ENCODE measurements at regions not wholly inside any gene's neighbourhood (a gene's known extent, or its start where the extent isn't known, plus 50 kb on each side); places are given as distances from the start of the nearest gene placed in this dataset.

GRCh38 chr14:98350213-98350612 lies 921.8 kb downstream of the BCL11B start:
- Histone ChIP-seq H3K27ac (no peak overlapping the region), H3K27me3 (no peaks in the 10 kb centered on the region), H4K20me1 (no peaks in the 10 kb centered on the region)

DNA sequence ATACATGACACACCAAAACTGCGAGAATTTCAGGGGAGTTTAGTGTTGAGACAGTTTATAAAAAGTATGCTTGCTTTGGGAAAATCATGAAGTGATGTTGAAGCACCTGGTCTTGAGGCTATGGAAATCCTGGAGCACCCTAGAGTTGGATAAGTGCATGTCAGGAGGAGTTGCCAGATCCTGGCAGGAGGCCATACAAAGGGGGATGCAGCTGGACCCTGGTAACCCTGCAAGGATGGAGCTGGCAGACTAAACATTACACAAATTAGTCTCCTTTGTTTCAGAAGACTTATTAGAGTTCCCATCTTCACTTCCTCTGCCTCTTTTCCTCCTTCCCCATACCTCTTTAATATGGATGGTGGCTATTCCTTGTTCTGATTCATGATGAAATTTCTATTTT lies 907.0 kb downstream of the BCL11B start:
- Histone ChIP-seq H3K4me2 (no peak overlapping the region), H3K36me3 (no peaks in the 10 kb centered on the region), H3K9ac (no peak overlapping the region), H3K9me3 (replicated peaks in 1 of 11) (peaks cover 0 to 12% (median 9%) of the 10 kb centered on the region in 11 experiments; a peak in 10 of 22 replicates), H3K27me3 (no peaks in the 10 kb centered on the region), H4K20me1 (no peaks in the 10 kb centered on the region), H3K4me3 (no peak overlapping the region), H3K27ac (no peak overlapping the region), H3K4me1 (peaks cover 0 to 7% (median 0%) of the 10 kb centered on the region in 10 experiments; a peak in 5 of 20 replicates)
- TF ChIP-seq Cebpa-rat (IDR thresholded peaks at IDR 0.05), result no peak

More at GRCh38 chr14:98350213-98350612, 921.8 kb downstream of the BCL11B start:
- no peak for TF ChIP-seq Cebpa-rat (IDR thresholded peaks at IDR 0.05)
- Histone ChIP-seq H3K4me3 (no peak overlapping the region), H3K4me2 (no peak overlapping the region), H3K36me3 (no peaks in the 10 kb centered on the region), H3K9ac (no peak overlapping the region), H3K4me1 (peaks cover 14 to 19% (median 17%) of the 10 kb centered on the region in 10 experiments), H3K9me3 (replicated peaks in 1 of 11) (no peaks in the 10 kb centered on the region; a peak in 1 of 22 replicates)

- Histone ChIP-seq H3K4me1 (peaks cover 0 to 7% (median 0%) of the 10 kb centered on the region in 10 experiments; a peak in 5 of 20 replicates), H4K20me1 (no peaks in the 10 kb centered on the region), H3K9me3 (replicated peaks in 1 of 11) (peaks cover 0 to 12% (median 9%) of the 10 kb centered on the region in 11 experiments; a peak in 10 of 22 replicates), H3K27ac (no peak overlapping the region), H3K9ac (no peak overlapping the region), H3K27me3 (no peaks in the 10 kb centered on the region), H3K4me3 (no peak overlapping the region), H3K4me2 (no peak overlapping the region), H3K36me3 (no peaks in the 10 kb centered on the region)
- TF ChIP-seq Cebpa-rat (IDR thresholded peaks at IDR 0.05), result no peak
Measured at GRCh38 chr14:98366429-98366828, 905.6 kb downstream of the BCL11B start.

DNA sequence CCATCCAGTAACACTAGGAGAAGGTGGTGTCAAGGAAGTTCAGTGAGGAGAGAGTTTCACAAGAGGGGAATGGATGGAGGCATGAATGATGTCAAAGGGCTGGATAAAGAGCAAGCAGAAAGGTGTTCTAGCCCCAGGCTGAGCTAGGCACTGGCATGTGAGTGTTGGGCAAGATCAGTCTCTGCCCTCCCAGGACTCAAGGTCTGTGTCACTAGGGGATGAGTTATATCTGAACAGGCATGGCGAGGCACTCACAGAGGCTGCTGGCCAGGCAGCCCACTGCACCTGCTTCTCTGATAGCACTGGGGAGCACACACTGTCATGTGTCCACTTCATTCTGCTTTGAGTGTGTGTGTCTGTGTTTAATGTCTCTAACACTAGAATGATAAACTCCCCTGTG lies 903.8 kb downstream of the BCL11B start:
- no peak overlapping the region for H3K9ac ChIP-seq
- H3K36me3 ChIP-seq, result no peaks in the 10 kb centered on the region
- TF ChIP-seq Cebpa-rat (IDR thresholded peaks at IDR 0.05), result no peak
- no peaks in the 10 kb centered on the region for H3K27me3 ChIP-seq
- H4K20me1 ChIP-seq, result no peaks in the 10 kb centered on the region
- peaks cover 0 to 7% (median 0%) of the 10 kb centered on the region in 10 experiments; a peak in 5 of 20 replicates for H3K4me1 ChIP-seq
- H3K4me3 ChIP-seq, result no peak overlapping the region
- H3K9me3 ChIP-seq (replicated peaks in 1 of 11), result peaks cover 0 to 12% (median 9%) of the 10 kb centered on the region in 11 experiments; a peak in 10 of 22 replicates
- peak overlapping the region in 3 of 11 experiments; percentile 13 to 31 (median 16); a peak in 3 of 22 replicates for H3K4me2 ChIP-seq
- no peak overlapping the region for H3K27ac ChIP-seq

DNA sequence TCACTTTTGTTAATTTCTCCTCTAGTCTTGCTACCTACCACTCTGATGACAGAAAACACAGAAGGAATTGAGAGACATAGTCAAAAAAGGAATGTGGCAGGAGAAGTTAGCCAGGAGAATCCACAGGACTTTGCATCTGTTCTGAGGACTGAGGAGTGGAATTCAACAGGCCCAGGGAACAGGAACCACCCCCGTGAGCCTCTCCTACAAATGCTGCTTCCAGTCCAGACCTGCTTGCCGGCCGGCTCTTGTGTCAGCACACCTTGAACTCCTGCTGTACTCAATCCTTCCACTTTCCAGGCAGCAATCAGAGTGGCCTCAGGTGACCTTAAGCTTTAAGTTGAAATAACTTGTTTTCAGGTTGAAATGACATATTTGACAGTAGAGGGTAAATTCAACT lies 903.1 kb downstream of the BCL11B start:
- Histone ChIP-seq H3K9me3 (replicated peaks in 1 of 11) (peaks cover 0 to 12% (median 9%) of the 10 kb centered on the region in 11 experiments; a peak in 10 of 22 replicates), H3K9ac (no peak overlapping the region), H3K36me3 (no peaks in the 10 kb centered on the region), H3K4me2 (peak overlapping the region in 4 of 11 experiments; percentile 13 to 31 (median 14); a peak in 4 of 22 replicates), H3K27ac (no peak overlapping the region), H3K4me3 (no peak overlapping the region), H4K20me1 (no peaks in the 10 kb centered on the region), H3K27me3 (no peaks in the 10 kb centered on the region), H3K4me1 (peaks cover 0 to 7% (median 0%) of the 10 kb centered on the region in 10 experiments; a peak in 5 of 20 replicates)
- no peak for TF ChIP-seq Cebpa-rat (IDR thresholded peaks at IDR 0.05)

GRCh38 chr14:98369344-98369743 lies 902.7 kb downstream of the BCL11B start:
- Histone ChIP-seq H3K4me1 (peaks cover 0 to 7% (median 0%) of the 10 kb centered on the region in 10 experiments; a peak in 5 of 20 replicates), H4K20me1 (no peaks in the 10 kb centered on the region), H3K4me2 (no peak overlapping the region), H3K9me3 (replicated peaks in 1 of 11) (peaks cover 0 to 12% (median 9%) of the 10 kb centered on the region in 11 experiments; a peak in 10 of 22 replicates), H3K27me3 (no peaks in the 10 kb centered on the region), H3K4me3 (no peak overlapping the region), H3K9ac (no peak overlapping the region), H3K36me3 (no peaks in the 10 kb centered on the region), H3K27ac (no peak overlapping the region)
- no peak for TF ChIP-seq Cebpa-rat (IDR thresholded peaks at IDR 0.05)

- Histone ChIP-seq H3K36me3 (no peaks in the 10 kb centered on the region), H3K9me3 (replicated peaks in 1 of 11) (peaks cover 0 to 12% (median 9%) of the 10 kb centered on the region in 11 experiments; a peak in 10 of 22 replicates), H3K27ac (no peak overlapping the region), H4K20me1 (no peaks in the 10 kb centered on the region), H3K4me1 (peaks cover 0 to 7% (median 0%) of the 10 kb centered on the region in 10 experiments; a peak in 5 of 20 replicates), H3K27me3 (no peaks in the 10 kb centered on the region), H3K4me3 (no peak overlapping the region), H3K4me2 (no peak overlapping the region), H3K9ac (no peak overlapping the region)
- no peak for TF ChIP-seq Cebpa-rat (IDR thresholded peaks at IDR 0.05)
Measured at GRCh38 chr14:98370352-98370751, 901.6 kb downstream of the BCL11B start.

DNA sequence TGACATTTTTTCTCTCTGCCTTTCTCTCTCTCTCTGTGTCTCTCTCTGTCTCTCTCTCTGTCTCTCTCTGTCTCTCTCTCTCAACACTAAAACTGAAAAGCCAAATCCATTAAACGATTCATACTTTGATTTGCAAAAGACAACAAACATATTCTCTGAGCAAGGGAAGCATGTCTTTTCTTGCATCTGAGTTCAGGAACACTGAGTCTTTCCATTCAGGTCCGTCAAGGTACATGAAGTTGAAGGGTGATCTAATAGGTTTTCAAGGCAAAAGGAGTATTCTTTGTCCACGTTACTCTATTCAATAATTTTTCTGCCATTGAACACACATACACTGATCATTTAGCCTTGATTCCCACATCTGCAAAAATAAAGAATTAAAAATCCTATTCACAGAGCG lies 900.9 kb downstream of the BCL11B start:
- H3K9me3 ChIP-seq (replicated peaks in 1 of 11), result peaks cover 0 to 12% (median 9%) of the 10 kb centered on the region in 11 experiments; a peak in 10 of 22 replicates
- no peak overlapping the region for H3K4me3 ChIP-seq
- H3K36me3 ChIP-seq, result no peaks in the 10 kb centered on the region
- TF ChIP-seq Cebpa-rat (IDR thresholded peaks at IDR 0.05), result no peak
- no peak overlapping the region for H3K9ac ChIP-seq
- no peaks in the 10 kb centered on the region for H3K27me3 ChIP-seq
- H3K4me2 ChIP-seq, result no peak overlapping the region
- H3K27ac ChIP-seq, result no peak overlapping the region
- no peaks in the 10 kb centered on the region for H4K20me1 ChIP-seq
- peaks cover 0 to 7% (median 0%) of the 10 kb centered on the region in 10 experiments; a peak in 5 of 20 replicates for H3K4me1 ChIP-seq

DNA sequence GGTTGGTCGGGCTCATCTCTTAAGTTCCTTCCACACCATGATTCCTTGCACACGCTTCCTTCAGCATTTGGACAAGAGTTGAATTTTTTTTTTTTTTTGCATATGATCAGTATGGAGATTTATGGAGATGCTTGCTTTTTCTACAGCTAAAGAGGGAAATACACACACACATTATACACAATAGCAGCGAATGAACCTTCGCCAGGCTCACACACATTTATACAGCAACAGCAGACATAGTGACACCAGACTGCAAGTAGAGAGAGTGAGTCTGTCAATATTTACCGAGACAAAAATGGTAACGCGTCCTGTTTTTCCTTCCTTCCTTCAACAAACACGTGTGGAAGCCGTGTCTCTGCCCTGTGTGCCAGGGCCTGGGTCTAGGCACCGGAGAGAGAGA lies 897.9 kb downstream of the BCL11B start:
- Histone ChIP-seq H3K27ac (no peak overlapping the region), H4K20me1 (no peaks in the 10 kb centered on the region), H3K4me1 (no peaks in the 10 kb centered on the region), H3K27me3 (no peaks in the 10 kb centered on the region), H3K4me3 (no peak overlapping the region), H3K9me3 (replicated peaks in 1 of 11) (no peaks in the 10 kb centered on the region; a peak in 2 of 22 replicates), H3K9ac (no peak overlapping the region), H3K4me2 (no peak overlapping the region), H3K36me3 (no peaks in the 10 kb centered on the region)
- TF ChIP-seq Cebpa-rat (IDR thresholded peaks at IDR 0.05), result no peak

- H3K9ac ChIP-seq, result no peak overlapping the region
- no peaks in the 10 kb centered on the region for H3K27me3 ChIP-seq
- no peaks in the 10 kb centered on the region for H3K4me1 ChIP-seq
- H3K4me3 ChIP-seq, result no peak overlapping the region
- no peak for TF ChIP-seq Cebpa-rat (IDR thresholded peaks at IDR 0.05)
- H3K36me3 ChIP-seq, result no peaks in the 10 kb centered on the region
- no peak overlapping the region for H3K27ac ChIP-seq
- no peak overlapping the region for H3K4me2 ChIP-seq
- H4K20me1 ChIP-seq, result no peaks in the 10 kb centered on the region
- no peaks in the 10 kb centered on the region; a peak in 1 of 22 replicates for H3K9me3 ChIP-seq (replicated peaks in 1 of 11)
Measured at GRCh38 chr14:98375566-98375965, 896.4 kb downstream of the BCL11B start.

All from BLaER1 treated with 17β-estradiol and CSF1 and Interleukin-3, amounts not matched to agents 10 nM and 100 nM (cell line).